ENCODE measurements at regions not wholly inside any gene's neighbourhood (a gene's known extent, or its start where the extent isn't known, plus 50 kb on each side); places are given as distances from the start of the nearest gene placed in this dataset.

- POLR2A ChIA-PET, result no interaction called here
- CTCF ChIA-PET, result interaction anchor here in 1 of 2 donors (0.7 kb wide), 1 partner anchor 61 kb away, joined by 3 read pairs; no protein-coding TSS in a partner anchor
- Mint-ChIP-seq H3K36me3 (no peaks in the 10 kb centered on the region), H3K4me1 (no peaks in the 10 kb centered on the region), H3K27ac (no peak overlapping the region), H3K9me3 (no peaks in the 10 kb centered on the region), H3K4me3 (no peak overlapping the region), H3K27me3 (peaks cover 0 to 10% of the 10 kb centered on the region in 2 donors)
- no peak for ATAC-seq (replicated peaks in 1 of 4)
- no peak overlapping the region for H3K4me3 ChIP-seq (ENCODE audit: control insufficient read depth in 1 of 2, extremely low read depth in 1 of 2, low read length in 1 of 2)
- WGBS (ENCODE audit: insufficient coverage), result no CpG with 5 or more reads among the region's 4 CpGs
- no peaks in the 10 kb centered on the region for H3K4me1 ChIP-seq (ENCODE audit: control insufficient read depth in 1 of 2, extremely low read depth in 1 of 2, insufficient read depth in 2 of 2, low read length in 2 of 2)
- no peak overlapping the region for H3K27ac ChIP-seq (ENCODE audit: low read length)
- no peaks in the 10 kb centered on the region for H3K36me3 ChIP-seq (ENCODE audit: control insufficient read depth in 2 of 2, extremely low read depth in 1 of 2, insufficient read depth in 1 of 2, low read length in 1 of 2)
- no peaks in the 10 kb centered on the region for H3K27me3 ChIP-seq (replicated peaks in 1 of 2; ENCODE audit: control insufficient read depth in 2 of 2, extremely low read depth in 1 of 2, insufficient read depth in 2 of 2, low read length in 1 of 2)
- H3K9me3 ChIP-seq, result no peaks in the 10 kb centered on the region
- peak in 22 of 35 experiments; percentile 0 to 34 (median 8) for DNase-seq
These were observed 78.6 kb upstream of the FAM9A start for GRCh38 chrX:8879750-8880149.

GRCh38 chrX:8873956-8874355 is 72.8 kb upstream of the FAM9A start:
- no peaks in the 10 kb centered on the region for H3K36me3 Mint-ChIP-seq
- H3K27me3 Mint-ChIP-seq, result peaks cover 1 to 8% of the 10 kb centered on the region in 2 donors
- POLR2A ChIA-PET, result no interaction called here
- no peak for ATAC-seq (replicated peaks in 1 of 4)
- H3K36me3 ChIP-seq (ENCODE audit: control insufficient read depth in 2 of 2, extremely low read depth in 1 of 2, insufficient read depth in 1 of 2, low read length in 1 of 2), result no peaks in the 10 kb centered on the region
- H3K9me3 Mint-ChIP-seq, result no peaks in the 10 kb centered on the region
- no peak overlapping the region for H3K27ac ChIP-seq (ENCODE audit: low read length)
- no peak for DNase-seq
- H3K4me3 Mint-ChIP-seq, result no peak overlapping the region
- no peaks in the 10 kb centered on the region for H3K27me3 ChIP-seq (replicated peaks in 1 of 2; ENCODE audit: control insufficient read depth in 2 of 2, extremely low read depth in 1 of 2, insufficient read depth in 2 of 2, low read length in 1 of 2)
- CTCF ChIA-PET, result no interaction called here
- no peaks in the 10 kb centered on the region for H3K9me3 ChIP-seq
- no peak overlapping the region for H3K4me3 ChIP-seq (ENCODE audit: control insufficient read depth in 1 of 2, extremely low read depth in 1 of 2, low read length in 1 of 2)
- H3K27ac Mint-ChIP-seq, result no peak overlapping the region
- peaks cover 0 to 5% (median 0%) of the 10 kb centered on the region in 3 donors for H3K4me1 Mint-ChIP-seq
- no CpG with 5 or more reads among the region's 3 CpGs for WGBS (ENCODE audit: insufficient coverage)
- H3K4me1 ChIP-seq (ENCODE audit: control insufficient read depth in 1 of 2, extremely low read depth in 1 of 2, insufficient read depth in 2 of 2, low read length in 2 of 2), result no peaks in the 10 kb centered on the region

- Mint-ChIP-seq H3K4me3 (no peak overlapping the region), H3K9me3 (no peaks in the 10 kb centered on the region), H3K4me1 (peaks cover 0 to 5% (median 2%) of the 10 kb centered on the region in 3 donors), H3K27me3 (peaks cover 6 to 13% of the 10 kb centered on the region in 2 donors), H3K36me3 (no peaks in the 10 kb centered on the region), H3K27ac (no peak overlapping the region)
- CTCF ChIA-PET, result interaction anchor here in 1 of 2 donors (0.7 kb wide), 1 partner anchor 20 kb away, joined by 3 read pairs; no protein-coding TSS in a partner anchor
- POLR2A ChIA-PET, result no interaction called here
- DNase-seq (no peak), ATAC-seq (replicated peaks in 1 of 4) (no peak)
- no CpG with 5 or more reads among the region's 2 CpGs for WGBS (ENCODE audit: insufficient coverage)
- Histone ChIP-seq H3K4me1 (ENCODE audit: control insufficient read depth in 1 of 2, extremely low read depth in 1 of 2, insufficient read depth in 2 of 2, low read length in 2 of 2) (no peaks in the 10 kb centered on the region), H3K27me3 (replicated peaks in 1 of 2; ENCODE audit: control insufficient read depth in 2 of 2, extremely low read depth in 1 of 2, insufficient read depth in 2 of 2, low read length in 1 of 2) (no peaks in the 10 kb centered on the region), H3K9me3 (no peaks in the 10 kb centered on the region), H3K27ac (ENCODE audit: low read length) (no peak overlapping the region), H3K4me3 (ENCODE audit: control insufficient read depth in 1 of 2, extremely low read depth in 1 of 2, low read length in 1 of 2) (no peak overlapping the region), H3K36me3 (ENCODE audit: control insufficient read depth in 2 of 2, extremely low read depth in 1 of 2, insufficient read depth in 1 of 2, low read length in 1 of 2) (no peaks in the 10 kb centered on the region)
These were observed 71.9 kb upstream of the FAM9A start for GRCh38 chrX:8873102-8873501.

- WGBS (ENCODE audit: insufficient coverage), result no CpG with 5 or more reads among the region's 3 CpGs
- POLR2A ChIA-PET, result no interaction called here
- H3K4me1 ChIP-seq (ENCODE audit: control insufficient read depth in 1 of 2, extremely low read depth in 1 of 2, insufficient read depth in 2 of 2, low read length in 2 of 2), result no peaks in the 10 kb centered on the region
- DNase-seq (no peak), ATAC-seq (replicated peaks in 1 of 4) (no peak)
- H3K27me3 ChIP-seq (replicated peaks in 1 of 2; ENCODE audit: control insufficient read depth in 2 of 2, extremely low read depth in 1 of 2, insufficient read depth in 2 of 2, low read length in 1 of 2), result no peaks in the 10 kb centered on the region
- Mint-ChIP-seq H3K4me3 (no peak overlapping the region), H3K36me3 (no peaks in the 10 kb centered on the region), H3K9me3 (no peaks in the 10 kb centered on the region), H3K4me1 (peaks cover 0 to 5% (median 2%) of the 10 kb centered on the region in 3 donors), H3K27ac (no peak overlapping the region), H3K27me3 (peaks cover 6 to 26% of the 10 kb centered on the region in 2 donors)
- H3K36me3 ChIP-seq (ENCODE audit: control insufficient read depth in 2 of 2, extremely low read depth in 1 of 2, insufficient read depth in 1 of 2, low read length in 1 of 2), result no peaks in the 10 kb centered on the region
- no peak overlapping the region for H3K27ac ChIP-seq (ENCODE audit: low read length)
- CTCF ChIA-PET, result no interaction called here
- no peaks in the 10 kb centered on the region for H3K9me3 ChIP-seq
- no peak overlapping the region for H3K4me3 ChIP-seq (ENCODE audit: control insufficient read depth in 1 of 2, extremely low read depth in 1 of 2, low read length in 1 of 2)
These were observed 69.2 kb upstream of the FAM9A start for GRCh38 chrX:8870411-8870810.

- no peak overlapping the region for H3K27ac Mint-ChIP-seq
- H3K27me3 ChIP-seq (replicated peaks in 1 of 2; ENCODE audit: control insufficient read depth in 2 of 2, extremely low read depth in 1 of 2, insufficient read depth in 2 of 2, low read length in 1 of 2), result no peaks in the 10 kb centered on the region
- H3K36me3 Mint-ChIP-seq, result no peaks in the 10 kb centered on the region
- H3K27me3 Mint-ChIP-seq, result peaks cover 6 to 26% of the 10 kb centered on the region in 2 donors
- ChIA-PET POLR2A (no interaction called here), CTCF (no interaction called here)
- H3K4me3 ChIP-seq (ENCODE audit: control insufficient read depth in 1 of 2, extremely low read depth in 1 of 2, low read length in 1 of 2), result no peak overlapping the region
- no peaks in the 10 kb centered on the region for H3K9me3 Mint-ChIP-seq
- peaks cover 0 to 5% (median 2%) of the 10 kb centered on the region in 3 donors for H3K4me1 Mint-ChIP-seq
- DNase-seq (no peak), ATAC-seq (replicated peaks in 1 of 4) (no peak)
- H3K27ac ChIP-seq (ENCODE audit: low read length), result no peak overlapping the region
- H3K4me3 Mint-ChIP-seq, result no peak overlapping the region
- H3K36me3 ChIP-seq (ENCODE audit: control insufficient read depth in 2 of 2, extremely low read depth in 1 of 2, insufficient read depth in 1 of 2, low read length in 1 of 2), result no peaks in the 10 kb centered on the region
- no peaks in the 10 kb centered on the region for H3K9me3 ChIP-seq
- no peaks in the 10 kb centered on the region for H3K4me1 ChIP-seq (ENCODE audit: control insufficient read depth in 1 of 2, extremely low read depth in 1 of 2, insufficient read depth in 2 of 2, low read length in 2 of 2)
These were observed 68.6 kb upstream of the FAM9A start for GRCh38 chrX:8869812-8870211.

- no peaks in the 10 kb centered on the region for H3K4me1 ChIP-seq (ENCODE audit: control insufficient read depth in 1 of 2, extremely low read depth in 1 of 2, insufficient read depth in 2 of 2, low read length in 2 of 2)
- no peak overlapping the region for H3K27ac Mint-ChIP-seq
- no peaks in the 10 kb centered on the region for H3K9me3 ChIP-seq
- no CpG with 5 or more reads among the region's 3 CpGs for WGBS (ENCODE audit: insufficient coverage)
- H3K27me3 Mint-ChIP-seq, result peaks cover 6 to 26% of the 10 kb centered on the region in 2 donors
- ATAC-seq (replicated peaks in 1 of 4) (no peak), DNase-seq (no peak)
- no peak overlapping the region for H3K4me3 Mint-ChIP-seq
- H3K4me3 ChIP-seq (ENCODE audit: control insufficient read depth in 1 of 2, extremely low read depth in 1 of 2, low read length in 1 of 2), result no peak overlapping the region
- H3K36me3 Mint-ChIP-seq, result no peaks in the 10 kb centered on the region
- ChIA-PET POLR2A (no interaction called here), CTCF (no interaction called here)
- peaks cover 0 to 5% (median 2%) of the 10 kb centered on the region in 3 donors for H3K4me1 Mint-ChIP-seq
- H3K36me3 ChIP-seq (ENCODE audit: control insufficient read depth in 2 of 2, extremely low read depth in 1 of 2, insufficient read depth in 1 of 2, low read length in 1 of 2), result no peaks in the 10 kb centered on the region
- peaks cover 0 to 2% of the 10 kb centered on the region in 2 experiments for H3K27me3 ChIP-seq (replicated peaks in 1 of 2; ENCODE audit: control insufficient read depth in 2 of 2, extremely low read depth in 1 of 2, insufficient read depth in 2 of 2, low read length in 1 of 2)
- no peaks in the 10 kb centered on the region for H3K9me3 Mint-ChIP-seq
- H3K27ac ChIP-seq (ENCODE audit: low read length), result no peak overlapping the region
These were observed 67.7 kb upstream of the FAM9A start for GRCh38 chrX:8868906-8869305.

Measured in T-cell (primary cell).